Stomach (tissue), 8 donors: ENCODE measurements at regions not wholly inside any gene's neighbourhood (a gene's known extent, or its start where the extent isn't known, plus 50 kb on each side); places are given as distances from the start of the nearest gene placed in this dataset.

ENCODE experiments used
- DNase-seq, 2 donors: peaks; one replicate each; pipeline versions ENCODE4 v3.0.0 to v3.0.0-alpha.2; 2013 to 2019
- H3K27ac ChIP-seq, 5 donors: fragments of 200-600 bp in 4 of 5; sonication (generic) in 4 of 5; one replicate each; pipeline ENCODE4 v1.5.1; 2013 to 2019; ENCODE audit warnings: mild to moderate bottlenecking in 1 of 5, moderate library complexity in 1 of 5
- H3K27me3 ChIP-seq, 3 donors: fragments of 200-600 bp; sonication (generic); one replicate each; pipeline ENCODE4 v1.5.1; 2017 to 2019; ENCODE audit warnings: mixed run types in 1 of 3
- H3K36me3 ChIP-seq, 4 donors: fragments of 200-600 bp; sonication (generic); 1 replicate in 3 of 4; 2 replicates in 1 of 4; pipeline ENCODE4 v1.5.1; 2016 to 2019
- H3K4me1 ChIP-seq, 4 donors: fragments of 200-600 bp; sonication (generic); one replicate each; pipeline ENCODE4 v1.5.1; 2016 to 2019
- H3K4me3 ChIP-seq, 4 donors: fragments of 200-600 bp; sonication (generic) in 3 of 4; one replicate each; pipeline ENCODE4 v1.5.1; 2016 to 2019; ENCODE audit warnings: mild to moderate bottlenecking in 1 of 4
- H3K9me3 ChIP-seq, 4 donors: fragments of 200-600 bp; sonication (generic); one replicate each; pipeline ENCODE4 v1.5.1; 2016 to 2019
- CTCF ChIP-seq, 7 experiments: fragments of 450-650 bp in 4 of 7; fragments of 200-600 bp in 3 of 7; sonication (generic) in 3 of 7; IDR thresholded peaks; one replicate each; pipeline ENCODE4 v1.5.1; 2016 to 2019; ENCODE audit warnings: antibody characterized with exemption in 7 of 7, control low read depth in 2 of 7, mild to moderate bottlenecking in 1 of 7
- EP300 ChIP-seq: sonication (generic); formaldehyde crosslinking; IDR thresholded peaks from one replicate; pipeline ENCODE4 v1.6.1; 2017; ENCODE audit warnings: antibody characterized with exemption
- POLR2A ChIP-seq, 4 donors: fragments of 450-650 bp; IDR thresholded peaks; one replicate each; pipeline ENCODE4 v1.6.1; 2016; ENCODE audit warnings: antibody characterized with exemption in 4 of 4, control low read depth in 2 of 4, mild to moderate bottlenecking in 1 of 4, moderate library complexity in 1 of 4
- POLR2AphosphoS5 ChIP-seq, 3 donors: sonication (generic); formaldehyde crosslinking; IDR thresholded peaks; one replicate each; pipeline ENCODE4 v1.6.1; 2016; ENCODE audit warnings: antibody characterized with exemption in 3 of 3
- WGBS, 5 donors: extraction: QIAGEN DNeasy Blood & Tissue Kit in 3 of 5; methylation state at CpG; one replicate each; pipeline versions ENCODE4 v1.1.5 to v1.1.7; 2013 to 2018; 5-methylcytosine and 5-hydroxymethylcytosine counted together
- intact Hi-C: fragments of 100-400 bp; cut with DNase I; formaldehyde crosslinking; loops from one replicate; pipeline ENCODE4 v1.15.1; 2023; ENCODE audit warnings: low total_unique reads
- donor health status: healthy with polysubstance abuse.
- donor health status: Bipolar disorder and iron deficiency.
- donor health status: healthy.

- intact Hi-C loops: no loop called here
- peaks cover 0 to 22% (median 14%) of the 10 kb centered on the region in 4 donors for H3K4me1 ChIP-seq
- no peaks in the 10 kb centered on the region for H3K36me3 ChIP-seq
- H3K27me3 ChIP-seq: no peaks in the 10 kb centered on the region
- no peak for TF ChIP-seq POLR2AphosphoS5 (IDR thresholded peaks at IDR 0.05)
- TF ChIP-seq POLR2A (IDR thresholded peaks at IDR 0.05): no peak
- TF ChIP-seq CTCF (IDR thresholded peaks at IDR 0.05): no peak
- TF ChIP-seq EP300: no peak
- H3K9me3 ChIP-seq: no peaks in the 10 kb centered on the region
- 82 to 100% (median 92%) methylated on average over 1 of the region's 1 CpG for WGBS, 5 donors
- H3K4me3 ChIP-seq: no peak overlapping the region
- no peak for DNase-seq
- H3K27ac ChIP-seq: no peak overlapping the region
These were observed 406.5 kb upstream of the THBS1 start for GRCh38 chr15:39174332-39174731.

- H3K27ac ChIP-seq: no peak overlapping the region
- no peak for DNase-seq
- 94 to 98% (median 98%) methylated on average over 3 of the region's 3 CpGs for WGBS, 5 donors
- no peaks in the 10 kb centered on the region for H3K36me3 ChIP-seq
- H3K9me3 ChIP-seq: no peaks in the 10 kb centered on the region
- peaks cover 0 to 30% (median 19%) of the 10 kb centered on the region in 4 donors for H3K4me1 ChIP-seq
- no peaks in the 10 kb centered on the region for H3K27me3 ChIP-seq
- intact Hi-C loops: loop anchor here (5.0 kb wide), 1 partner anchor 406 kb away; the partner anchor contains the start of gene THBS1
- TF ChIP-seq EP300 (no peak), CTCF (IDR thresholded peaks at IDR 0.05) (no peak), POLR2A (IDR thresholded peaks at IDR 0.05) (no peak), POLR2AphosphoS5 (IDR thresholded peaks at IDR 0.05) (no peak)
- H3K4me3 ChIP-seq: no peak overlapping the region
These were observed 404.8 kb upstream of the THBS1 start for GRCh38 chr15:39176030-39176429.

GRCh38 chr15:39177561-39177960, 403.3 kb upstream of the THBS1 start:
- DNase-seq: no peak
- intact Hi-C loops: loop anchor here (5.0 kb wide), 1 partner anchor 405 kb away; the partner anchor contains the start of gene THBS1
- WGBS, 5 donors: 80 to 92% (median 88%) methylated on average over 4 of the region's 4 CpGs
- TF ChIP-seq CTCF (IDR thresholded peaks at IDR 0.05): no peak
- no peak for TF ChIP-seq POLR2A (IDR thresholded peaks at IDR 0.05)
- Histone ChIP-seq H3K4me3 (no peak overlapping the region), H3K27ac (no peak overlapping the region), H3K36me3 (no peaks in the 10 kb centered on the region), H3K9me3 (no peaks in the 10 kb centered on the region), H3K4me1 (peaks cover 0 to 33% (median 18%) of the 10 kb centered on the region in 4 donors), H3K27me3 (no peaks in the 10 kb centered on the region)

GRCh38 chr15:39180030-39180429, 400.8 kb upstream of the THBS1 start:
- Histone ChIP-seq H3K9me3 (no peaks in the 10 kb centered on the region), H3K4me3 (no peak overlapping the region), H3K27ac (no peak overlapping the region), H3K4me1 (peaks cover 0 to 24% (median 11%) of the 10 kb centered on the region in 4 donors), H3K27me3 (no peaks in the 10 kb centered on the region), H3K36me3 (no peaks in the 10 kb centered on the region)
- TF ChIP-seq EP300: no peak
- no peak for TF ChIP-seq CTCF (IDR thresholded peaks at IDR 0.05)
- no peak for TF ChIP-seq POLR2A (IDR thresholded peaks at IDR 0.05)
- TF ChIP-seq POLR2AphosphoS5 (IDR thresholded peaks at IDR 0.05): no peak
- 18 to 41% (median 24%) methylated on average over 1 of the region's 1 CpG for WGBS, 5 donors
- intact Hi-C loops: no loop called here
- peak in 1 of 2 donors; percentile 58 for DNase-seq
